GM06990 (cell line): ENCODE measurements at regions not wholly inside any gene's neighbourhood (a gene's known extent, or its start where the extent isn't known, plus 50 kb on each side); places are given as distances from the start of the nearest gene placed in this dataset.

Experiments used
- DNase-seq: peaks from one replicate; pipeline ENCODE4 v3.0.0-alpha.2; 2011; ENCODE audit not compliant: insufficient read length; ENCODE audit errors: extremely low read depth
- H3K27me3 ChIP-seq: replicated peaks from 2 replicates; pipeline ENCODE4 v1.6.0; 2011; ENCODE audit warnings: low read length; ENCODE audit not compliant: control insufficient read depth, insufficient read depth
- H3K36me3 ChIP-seq: 2 replicates; pipeline ENCODE4 v1.5.1; 2011; ENCODE audit warnings: low read length; ENCODE audit not compliant: control insufficient read depth, insufficient read depth
- H3K4me3 ChIP-seq: replicated peaks from 2 replicates; pipeline ENCODE4 v1.5.1; 2011; ENCODE audit warnings: low read depth, mild to moderate bottlenecking, control low read depth, low read length
- CTCF ChIP-seq: IDR thresholded peaks from 2 replicates; pipeline ENCODE4 v1.5.1; 2011; ENCODE audit warnings: low read length, control low read depth, mild to moderate bottlenecking, inconsistent platforms; ENCODE audit not compliant: insufficient read depth, poor library complexity, severe bottlenecking

- Histone ChIP-seq H3K27me3 (no peaks in the 10 kb centered on the region), H3K36me3 (no peaks in the 10 kb centered on the region), H3K4me3 (no peak overlapping the region)
- no peak for TF ChIP-seq CTCF
- DNase-seq = no peak
Observed at GRCh38 chr13:71144883-71145282, 722.1 kb downstream of the DACH1 start.

DNA sequence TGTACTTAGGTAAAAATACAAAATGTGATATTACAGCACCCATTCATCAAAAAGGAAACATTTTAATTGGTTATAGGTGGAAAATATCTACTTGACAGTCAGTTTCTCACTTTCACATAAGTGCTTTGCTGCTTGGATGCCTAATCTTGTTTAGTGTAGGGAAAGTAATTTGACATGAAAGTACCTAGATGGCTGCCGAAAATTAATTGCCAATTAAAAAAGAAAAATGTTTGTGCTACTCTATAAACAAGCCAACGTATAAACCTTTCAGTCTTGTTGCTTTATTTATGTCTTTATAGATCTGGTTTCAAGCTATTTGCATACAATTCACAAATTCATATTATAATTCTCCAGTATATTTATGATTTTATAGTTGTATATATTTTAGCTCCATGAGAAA is 729.9 kb downstream of the DACH1 start:
- no peak for TF ChIP-seq CTCF

DNA sequence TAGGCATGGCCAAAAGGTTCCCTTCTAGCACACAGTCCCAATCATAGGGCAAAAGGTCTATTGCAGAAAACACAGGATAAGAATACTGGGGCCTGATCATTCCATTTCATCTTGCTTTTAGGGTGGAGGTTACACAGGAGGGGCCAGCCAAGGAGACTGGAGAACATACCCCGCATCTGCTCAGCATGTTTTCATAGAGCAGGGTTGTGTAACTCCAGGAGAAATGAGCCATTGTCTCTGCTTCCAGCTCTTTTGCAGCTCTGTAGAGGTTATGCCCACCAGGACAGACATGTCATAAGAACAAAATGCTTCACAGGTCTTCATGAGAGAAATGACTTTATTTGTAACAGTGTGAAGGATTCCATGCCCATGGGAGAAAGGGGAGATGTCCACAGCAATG is 742.8 kb downstream of the DACH1 start:
- no peak for DNase-seq
- H3K36me3 ChIP-seq = no peaks in the 10 kb centered on the region
- no peaks in the 10 kb centered on the region for H3K27me3 ChIP-seq
- no peak overlapping the region for H3K4me3 ChIP-seq
- TF ChIP-seq CTCF = no peak

More for the DNA sequence above, 729.9 kb downstream of the DACH1 start:
- Histone ChIP-seq H3K36me3 (no peaks in the 10 kb centered on the region), H3K4me3 (no peak overlapping the region), H3K27me3 (no peaks in the 10 kb centered on the region)
- DNase-seq = no peak

- no peaks in the 10 kb centered on the region for H3K27me3 ChIP-seq
- no peak overlapping the region for H3K4me3 ChIP-seq
- no peak for TF ChIP-seq CTCF
- no peaks in the 10 kb centered on the region for H3K36me3 ChIP-seq
- no peak for DNase-seq
Observed at GRCh38 chr13:71118779-71119364, 748.1 kb downstream of the DACH1 start.

DNA sequence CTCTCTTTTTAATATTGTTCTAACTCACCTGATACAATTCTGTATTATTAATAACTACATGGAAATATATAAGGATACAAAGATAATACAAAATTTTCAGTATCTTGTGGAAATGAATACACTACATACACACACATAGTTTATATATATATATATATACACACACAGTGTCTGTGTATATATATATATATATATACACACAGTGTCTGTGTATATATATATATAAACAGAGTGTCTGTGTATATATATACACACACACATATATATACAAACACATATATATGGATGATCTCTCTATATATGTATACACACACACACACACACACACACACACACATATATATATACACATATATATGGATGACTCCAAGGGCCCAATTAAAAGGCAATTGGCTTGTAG is 749.1 kb downstream of the DACH1 start:
- no peaks in the 10 kb centered on the region for H3K36me3 ChIP-seq
- no peak for TF ChIP-seq CTCF
- no peak overlapping the region for H3K4me3 ChIP-seq
- H3K27me3 ChIP-seq = no peaks in the 10 kb centered on the region
- no peak for DNase-seq

GRCh38 chr13:71115301-71115700 is 751.7 kb downstream of the DACH1 start:
- TF ChIP-seq CTCF = no peak
- H3K36me3 ChIP-seq = no peaks in the 10 kb centered on the region
- no peaks in the 10 kb centered on the region for H3K27me3 ChIP-seq
- H3K4me3 ChIP-seq = no peak overlapping the region
- DNase-seq = no peak
